GM21528 (cell line): ENCODE measurements at regions not wholly inside any gene's neighbourhood (a gene's known extent, or its start where the extent isn't known, plus 50 kb on each side); places are given as distances from the start of the nearest gene placed in this dataset.
"Not testable (repeated sequence)": the region's sequence is repeated elsewhere in the genome, so short reads cannot be mapped to it uniquely, and the experiment has no call there.

ENCODE experiments used
- ATAC-seq: cut with Tn5 transposase; IDR thresholded peaks from one replicate; pipeline ENCODE4 v1.9.1; 2021; ENCODE audit warnings: mild to moderate bottlenecking, moderate library complexity; ENCODE audit not compliant: unreplicated experiment, low FRiP score

DNA sequence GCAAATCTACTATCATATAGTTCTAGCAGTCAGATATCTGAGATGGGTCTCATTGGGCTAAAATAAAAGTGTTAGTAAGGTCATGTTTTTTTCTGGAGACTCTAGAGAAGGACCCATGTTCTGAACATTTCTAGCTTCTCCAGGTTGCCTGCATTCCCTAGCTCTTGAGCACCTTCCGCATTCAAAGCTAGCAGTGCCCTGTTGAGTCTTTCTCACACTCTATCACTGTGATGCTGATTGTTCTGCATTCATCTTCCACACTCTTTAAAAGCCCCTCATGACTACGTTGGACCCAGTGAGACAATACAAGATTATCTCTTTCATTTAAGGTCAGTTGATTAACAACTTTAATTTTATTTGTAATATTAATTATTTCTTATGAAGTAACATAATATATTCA, 433.3 kb upstream of the CHORDC1 start:
- ATAC-seq: no peak

GRCh38 chr11:90650153-90650552, 427.3 kb upstream of the CHORDC1 start:
- ATAC-seq: no peak

DNA sequence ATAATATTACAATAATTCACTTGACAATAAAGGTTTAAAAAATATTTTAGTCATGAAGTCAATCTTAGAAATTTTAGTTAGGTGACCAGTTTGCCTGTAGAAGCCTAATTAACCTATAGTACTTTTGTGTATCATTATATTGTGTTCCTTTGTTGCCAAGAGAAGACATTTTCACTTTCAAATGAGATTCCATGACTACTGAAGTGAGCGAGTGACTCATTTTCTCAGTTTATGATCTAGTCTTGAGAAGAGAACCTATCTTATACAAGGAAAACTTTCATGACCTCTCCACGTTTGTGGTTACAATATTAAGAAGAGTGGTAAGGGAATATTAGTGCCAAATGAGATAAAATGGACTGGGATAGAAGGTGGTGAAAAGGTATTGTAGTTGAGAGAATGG, 423.9 kb upstream of the CHORDC1 start:
- ATAC-seq: no peak

- no peak for ATAC-seq
These were observed 423.4 kb upstream of the CHORDC1 start for GRCh38 chr11:90646266-90646665.

DNA sequence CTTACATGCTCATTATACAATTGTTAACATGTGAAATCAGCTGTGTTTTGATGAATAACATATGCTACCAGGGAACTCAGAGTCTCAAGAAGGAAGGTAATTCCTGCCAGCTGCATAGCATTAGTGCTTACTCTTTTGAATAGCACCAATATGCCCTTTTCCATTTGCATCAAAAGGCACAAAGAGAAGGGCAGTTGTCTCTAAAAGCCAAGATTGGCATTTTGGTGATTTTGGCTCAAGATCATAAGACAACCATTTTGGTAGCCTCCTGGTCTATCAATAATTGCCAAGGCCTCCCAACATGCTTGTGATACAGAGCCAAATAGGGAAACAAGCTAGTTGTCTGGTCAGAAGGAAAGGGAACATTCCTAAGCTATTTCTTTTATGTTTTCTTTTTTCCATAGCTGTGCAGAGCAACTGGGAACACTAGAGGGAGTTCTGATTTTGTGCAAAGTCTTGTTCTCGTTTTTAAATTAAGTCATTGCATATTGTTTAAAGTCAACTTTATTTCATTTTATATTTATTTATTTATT, 416.7 kb upstream of the CHORDC1 start:
- ATAC-seq: no peak

- ATAC-seq: no peak
These were observed 413.0 kb upstream of the CHORDC1 start for GRCh38 chr11:90635886-90636285.

GRCh38 chr11:90635151-90635550, 412.3 kb upstream of the CHORDC1 start:
- no peak for ATAC-seq

GRCh38 chr11:90630176-90630575, 407.3 kb upstream of the CHORDC1 start:
- no peak for ATAC-seq

DNA sequence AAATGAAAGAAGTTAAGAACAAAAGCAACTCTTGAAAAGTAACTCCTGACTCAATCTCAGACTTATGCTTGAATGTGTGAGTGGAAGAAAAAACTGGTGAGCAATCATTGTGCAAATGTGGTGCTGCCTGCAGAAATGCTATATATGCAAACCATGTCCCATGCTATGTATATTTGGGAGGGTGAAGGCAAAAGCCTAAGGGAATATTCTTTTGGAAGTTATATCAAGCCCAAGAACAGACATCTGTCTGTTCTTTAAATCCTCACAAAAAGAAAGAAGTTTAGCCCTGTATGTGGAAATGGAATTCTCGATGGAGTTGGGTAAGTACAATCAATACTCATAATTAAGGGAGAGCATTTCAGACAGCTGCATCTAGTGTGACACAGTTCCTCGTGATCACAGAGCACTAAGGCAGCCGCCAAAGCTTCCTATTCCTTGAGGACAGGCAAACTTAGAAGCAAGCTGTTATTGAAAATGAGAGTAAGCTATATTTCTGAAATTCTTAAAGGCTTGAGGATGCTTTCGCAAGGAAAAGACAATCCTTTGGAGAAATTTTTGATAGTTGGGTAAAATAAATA, 406.5 kb upstream of the CHORDC1 start:
- ATAC-seq: no peak

- ATAC-seq: no peak
These were observed 391.5 kb upstream of the CHORDC1 start for GRCh38 chr11:90614318-90614717.

DNA sequence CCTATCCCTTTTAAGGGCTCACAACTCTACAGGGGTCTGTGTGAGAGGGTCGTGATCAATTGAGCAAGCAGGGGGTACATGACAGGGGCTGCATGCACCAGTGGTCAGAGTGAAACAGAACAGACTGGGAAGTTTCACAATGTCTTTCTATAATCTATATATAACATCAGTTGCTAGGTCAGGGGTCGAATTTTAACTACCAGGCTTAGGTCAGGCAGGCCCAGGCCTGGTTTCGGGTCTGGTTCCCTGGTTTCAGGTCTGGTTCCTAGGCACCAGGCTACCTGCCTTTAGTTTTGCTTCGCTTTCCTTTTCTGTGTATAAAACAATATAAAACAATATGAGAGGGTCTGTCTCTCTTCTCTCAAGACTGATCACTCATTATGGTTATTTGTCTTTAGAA, 390.2 kb upstream of the CHORDC1 start:
- ATAC-seq: not testable (repeated sequence)

- no peak for ATAC-seq
These were observed 383.9 kb upstream of the CHORDC1 start for GRCh38 chr11:90606721-90607120.

DNA sequence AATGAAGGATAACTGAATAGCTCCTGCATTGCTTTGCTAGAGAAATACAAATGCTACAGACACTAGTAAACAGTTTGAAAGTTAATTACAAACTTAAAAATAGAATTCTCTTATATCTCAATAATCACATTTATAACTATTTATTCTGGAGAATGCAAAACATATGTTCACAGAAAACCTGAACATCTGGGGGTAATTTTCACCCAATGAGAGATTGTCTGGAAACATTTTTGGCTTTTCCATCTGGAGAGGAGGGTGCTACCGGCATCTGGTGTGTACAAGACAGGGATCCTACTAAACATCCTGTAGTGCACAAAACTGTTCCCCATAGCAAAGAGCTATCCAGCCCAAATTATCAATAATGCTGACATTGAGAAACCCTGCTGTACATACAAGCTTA, 378.4 kb upstream of the CHORDC1 start:
- no peak for ATAC-seq

DNA sequence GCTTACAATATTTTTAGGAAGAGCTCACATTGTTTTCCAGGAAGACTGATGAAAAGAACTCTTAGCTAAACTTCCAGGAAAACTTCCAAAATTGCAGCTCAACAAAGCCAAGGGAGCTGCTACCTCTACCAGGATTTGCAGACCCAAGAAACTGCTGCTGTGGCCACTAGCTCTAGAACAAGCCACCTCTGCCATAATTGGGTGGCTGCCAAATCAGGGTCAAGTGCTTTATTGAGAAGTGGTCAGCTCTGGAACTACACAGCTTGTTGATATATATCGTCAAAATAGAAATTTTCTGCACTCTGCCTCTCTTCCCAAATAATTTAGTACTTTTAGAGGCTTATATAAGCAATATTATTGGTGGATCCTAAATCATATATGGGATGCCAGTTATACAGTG, 371.8 kb upstream of the CHORDC1 start:
- ATAC-seq: no peak

- no peak for ATAC-seq
These were observed 370.2 kb upstream of the CHORDC1 start for GRCh38 chr11:90593099-90593498.

DNA sequence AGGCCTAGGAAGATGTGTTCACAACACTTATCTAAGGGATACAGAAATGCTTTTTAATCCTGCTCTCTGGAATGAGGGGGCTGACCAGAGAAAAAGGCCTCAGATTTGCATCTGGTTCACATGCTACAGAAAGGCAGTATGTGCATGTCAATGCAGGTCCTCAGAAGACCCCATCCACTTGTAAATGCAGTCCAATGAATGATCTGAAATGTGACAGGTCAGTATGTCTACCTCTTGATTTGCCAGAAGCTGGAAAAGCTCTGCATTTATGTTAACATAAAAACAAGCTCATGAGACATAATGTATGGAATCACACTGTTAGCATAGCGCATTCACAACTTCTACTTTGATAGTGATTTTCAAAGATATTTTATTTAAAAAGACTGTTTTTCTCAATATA, 367.4 kb upstream of the CHORDC1 start:
- ATAC-seq: no peak

DNA sequence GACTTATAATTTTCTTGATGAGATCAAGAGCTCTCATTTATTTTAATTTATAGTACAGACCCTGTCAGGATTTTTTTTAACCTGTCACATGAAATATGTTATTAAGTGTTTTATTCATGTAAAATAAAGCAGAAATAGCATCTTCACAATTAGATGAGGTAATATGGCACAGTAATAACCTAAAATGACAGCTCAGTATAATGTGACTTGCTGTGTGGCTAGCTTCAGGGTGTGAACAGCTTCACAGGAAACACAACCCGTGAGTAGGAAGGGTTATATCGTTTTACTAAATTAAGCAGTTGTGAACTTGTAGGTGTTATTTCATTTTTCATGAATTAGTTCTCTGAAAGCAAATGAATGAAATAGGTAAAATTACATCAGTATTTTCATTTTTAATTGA, 366.9 kb upstream of the CHORDC1 start:
- ATAC-seq: no peak

DNA sequence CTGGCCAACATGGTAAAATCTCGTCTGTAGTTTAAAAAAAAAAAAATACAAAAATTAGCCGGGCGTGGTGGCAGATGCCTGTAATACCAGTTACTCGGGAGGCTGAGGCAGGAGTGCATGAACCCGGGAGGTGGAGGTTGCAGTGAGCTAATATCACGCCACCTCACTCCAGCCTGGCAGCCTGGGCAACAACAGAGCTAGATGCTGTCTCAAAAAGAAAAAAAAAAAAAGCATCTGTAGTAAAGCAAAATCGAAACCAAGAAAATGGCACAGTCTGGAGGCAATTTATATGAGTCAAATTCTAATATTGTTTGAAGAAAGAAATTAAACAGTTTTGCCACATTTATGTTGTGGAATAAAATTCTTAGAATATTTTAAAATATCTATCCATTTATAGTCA, 365.0 kb upstream of the CHORDC1 start:
- ATAC-seq: no peak

GRCh38 chr11:90585491-90585890, 362.6 kb upstream of the CHORDC1 start:
- no peak for ATAC-seq

GRCh38 chr11:90582999-90583398, 360.1 kb upstream of the CHORDC1 start:
- not testable (repeated sequence) for ATAC-seq

GRCh38 chr11:90564531-90564930, 341.7 kb upstream of the CHORDC1 start:
- no peak for ATAC-seq

GRCh38 chr11:90558328-90558865, 335.5 kb upstream of the CHORDC1 start:
- no peak for ATAC-seq

DNA sequence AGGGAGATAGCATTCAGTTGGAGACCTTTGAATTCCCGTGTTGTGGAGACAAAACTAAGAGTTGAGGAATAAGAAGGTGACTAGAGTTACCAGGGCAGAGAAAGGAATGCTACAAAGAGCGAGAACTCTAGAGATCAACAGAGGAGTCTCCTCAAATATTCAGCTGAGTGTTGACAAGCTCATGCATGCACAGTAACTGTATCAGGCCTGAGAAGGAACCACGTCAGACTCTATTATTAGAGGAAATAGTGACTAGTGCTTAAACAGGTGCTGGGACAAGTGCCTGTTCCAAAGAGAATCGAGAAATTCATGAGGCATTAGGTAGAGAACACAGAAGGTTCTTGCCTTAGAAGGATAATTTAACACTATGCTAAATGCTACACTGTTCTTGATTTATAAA, 333.8 kb upstream of the CHORDC1 start:
- ATAC-seq: no peak
